Endothelial cell of umbilical vein (primary cell): ENCODE measurements at regions not wholly inside any gene's neighbourhood (a gene's known extent, or its start where the extent isn't known, plus 50 kb on each side); places are given as distances from the start of the nearest gene placed in this dataset.

Experiments used
- BruUV-seq: library from RNA; stranded (reverse); fragments of 400-500 nt; replicated peaks from 2 replicates; lab custom pipeline; 2021; lab: Mats Ljungman, UMichigan
- CTCF ChIA-PET: fragments of 300-600, 350-600 bp; sonication (Branson Sonifier 250); formaldehyde crosslinking; loops from one replicate; lab custom pipeline; 2021; ENCODE audit warnings: antibody characterized with exemption, inconsistent platforms; lab: Charles Lee
- POLR2A ChIA-PET: fragments of 300-600, 350-600 bp; sonication (Branson Sonifier 250); formaldehyde crosslinking; loops from one replicate; lab custom pipeline; 2021; ENCODE audit warnings: antibody characterized with exemption, inconsistent platforms; lab: Charles Lee
- DNase-seq: peaks from one replicate; pipeline ENCODE4 v3.0.0-alpha.2; 2011; ENCODE audit warnings: low read depth, low spot score
- FAIRE-seq: peaks from 2 replicates; lab custom pipeline; 2011; peaks lifted over from hg19 to GRCh38; lab: Jason Lieb, UNC
- H2AFZ ChIP-seq: 2 replicates; pipeline ENCODE4 v1.6.0; 2012; ENCODE audit warnings: low read depth, low read length, control low read depth, inconsistent platforms
- H3K27ac ChIP-seq: 2 replicates; pipeline ENCODE4 v1.5.1; 2011; ENCODE audit warnings: low read depth, mild to moderate bottlenecking, control low read depth, low read length, moderate library complexity; ENCODE audit not compliant: insufficient read depth
- H3K27me3 ChIP-seq, 2 experiments: 2 replicates each; pipeline versions ENCODE4 v1.6.0 to v1.6.1; 2011; ENCODE audit warnings: low read length in 2 of 2, mixed read lengths in 1 of 2; ENCODE audit not compliant: control insufficient read depth in 2 of 2, insufficient read depth in 2 of 2
- H3K36me3 ChIP-seq, 2 experiments: 2 replicates in 1 of 2; 3 replicates in 1 of 2; pipeline ENCODE4 v1.5.1; 2011; ENCODE audit warnings: low read length in 2 of 2, mild to moderate bottlenecking in 1 of 2, moderate library complexity in 1 of 2; ENCODE audit not compliant: control insufficient read depth in 2 of 2, insufficient read depth in 2 of 2; ENCODE audit errors: extremely low read depth in 1 of 2
- H3K4me1 ChIP-seq: 3 replicates; pipeline ENCODE4 v1.5.1; 2011; ENCODE audit warnings: mild to moderate bottlenecking, low read length; ENCODE audit not compliant: control insufficient read depth, insufficient read depth; ENCODE audit errors: extremely low read depth
- H3K4me2 ChIP-seq: 2 replicates; pipeline ENCODE4 v1.6.1; 2011; ENCODE audit warnings: low read length, control low read depth, mixed read lengths; ENCODE audit not compliant: insufficient read depth
- H3K4me3 ChIP-seq, 3 experiments: fragments of 200-600 bp in 1 of 3; sonication (generic), shearing (Covaris generic) in 1 of 3; replicated peaks in 1 of 3; 2 replicates each; pipeline ENCODE4 v1.5.1; 2011 to 2016; ENCODE audit warnings: control low read depth in 3 of 3, low read length in 3 of 3, mild to moderate bottlenecking in 2 of 3, inconsistent platforms in 1 of 3, low read depth in 1 of 3, moderate library complexity in 1 of 3; ENCODE audit not compliant: insufficient read depth in 1 of 3
- H3K79me2 ChIP-seq: 2 replicates; pipeline ENCODE4 v1.6.0; 2012; ENCODE audit warnings: low read length, inconsistent platforms; ENCODE audit not compliant: control insufficient read depth, insufficient read depth
- H3K9ac ChIP-seq: replicated peaks from 2 replicates; pipeline ENCODE3; 2011; ENCODE audit warnings: low read length, control low read depth; ENCODE audit not compliant: insufficient read depth; ENCODE audit errors: extremely low read depth
- H3K9me1 ChIP-seq: replicated peaks from 3 replicates; pipeline ENCODE4 v1.6.0; 2011; ENCODE audit warnings: mild to moderate bottlenecking, low read length; ENCODE audit not compliant: control insufficient read depth, insufficient read depth; ENCODE audit errors: extremely low read depth
- H3K9me3 ChIP-seq: replicated peaks from 2 replicates; pipeline ENCODE4 v1.5.1; 2012; ENCODE audit warnings: low read length, inconsistent platforms; ENCODE audit not compliant: control insufficient read depth, insufficient read depth
- H4K20me1 ChIP-seq: replicated peaks from 2 replicates; pipeline ENCODE3; 2011; ENCODE audit warnings: mild to moderate bottlenecking, low read length; ENCODE audit not compliant: control insufficient read depth, insufficient read depth; ENCODE audit errors: extremely low read depth
- EZH2 ChIP-seq: IDR thresholded peaks from 2 replicates; pipeline ENCODE4 v1.6.1; 2012; ENCODE audit warnings: borderline replicate concordance, low read depth, mild to moderate bottlenecking, moderate library complexity, low read length, inconsistent platforms; ENCODE audit not compliant: severe bottlenecking
- FOS ChIP-seq: IDR thresholded peaks from 2 replicates; pipeline ENCODE4 v1.6.1; 2011; ENCODE audit warnings: mild to moderate bottlenecking, low read length, moderate library complexity, borderline replicate concordance; ENCODE audit not compliant: insufficient read depth
- GATA2 ChIP-seq: IDR thresholded peaks from 2 replicates; pipeline ENCODE4 v1.7.0; 2011; ENCODE audit warnings: low read depth, mild to moderate bottlenecking, moderate library complexity, mixed read lengths, low read length; ENCODE audit not compliant: insufficient read length, insufficient read depth
- JUN ChIP-seq: IDR thresholded peaks from 2 replicates; pipeline ENCODE4 v1.6.1; 2011; ENCODE audit warnings: borderline replicate concordance, low read depth; ENCODE audit not compliant: insufficient read length, insufficient read depth
- MYC ChIP-seq: IDR thresholded peaks from one replicate; pipeline ENCODE4 v1.6.1; 2011; ENCODE audit warnings: mild to moderate bottlenecking, low read depth, low read length
- POLR2A ChIP-seq: IDR thresholded peaks from 2 replicates; pipeline ENCODE4 v1.6.1; 2012; ENCODE audit warnings: low read depth, mild to moderate bottlenecking, control low read depth, low read length
- POLR2AphosphoS5 ChIP-seq: IDR thresholded peaks from 2 replicates; pipeline ENCODE4 v1.6.1; 2012; ENCODE audit warnings: low read depth, mild to moderate bottlenecking, control low read depth, low read length, moderate library complexity; ENCODE audit not compliant: insufficient read depth
- dilution Hi-C: fragments of 300-500 bp; cut with MboI; formaldehyde crosslinking; loops from one replicate; pipeline ENCODE4 v1.15.0; 2019; ENCODE audit warnings: low sequenced_read_pairs; ENCODE audit not compliant: extremely low pct_ligation_motif_present
- intact Hi-C: fragments of 100-400 bp; cut with micrococcal nuclease; formaldehyde crosslinking; loops from one replicate; pipeline ENCODE4 v1.10.0; 2022
- TF ChIP-seq, protein P1 (sequence below), 2 donors: IDR thresholded peaks; 1 replicate in 1 of 2; 2 replicates in 1 of 2; pipeline ENCODE4 v1.5.1; 2011; ENCODE audit warnings: low read length in 2 of 2, mild to moderate bottlenecking in 2 of 2, moderate library complexity in 2 of 2, control low read depth in 1 of 2, inconsistent platforms in 1 of 2, low read depth in 1 of 2; ENCODE audit not compliant: insufficient read depth in 1 of 2; ENCODE audit errors: extremely low read depth in 1 of 2
- TF ChIP-seq, protein P2 (sequence below): IDR thresholded peaks from 2 replicates; pipeline ENCODE4 v1.6.1; 2011; ENCODE audit not compliant: insufficient read depth, insufficient read length

DNA sequence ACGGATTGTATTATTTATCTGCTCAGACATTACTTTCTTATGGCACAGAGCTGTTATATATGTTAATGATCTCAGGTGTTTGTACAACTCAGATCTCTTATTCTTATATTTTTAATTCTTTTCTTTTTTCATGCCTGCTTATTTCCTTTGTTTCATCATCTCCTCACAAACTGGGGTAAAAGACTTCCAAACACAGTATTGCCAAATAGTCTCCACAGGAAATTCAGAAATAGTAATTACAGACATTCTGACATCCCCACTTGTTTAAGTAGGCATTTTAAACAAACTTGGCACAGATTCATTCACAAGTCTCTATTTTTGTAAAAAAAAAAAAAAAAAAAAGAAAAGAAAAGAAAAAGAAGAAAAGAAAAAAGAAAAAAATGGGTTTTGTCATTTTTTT, 129.7 kb upstream of the USP38 start:
- Histone ChIP-seq H3K4me3 (no peak overlapping the region), H3K4me2 (no peak overlapping the region), H3K27me3 (no peaks in the 10 kb centered on the region), H3K9me3 (no peaks in the 10 kb centered on the region), H3K9me1 (no peaks in the 10 kb centered on the region), H3K79me2 (no peaks in the 10 kb centered on the region), H3K36me3 (no peaks in the 10 kb centered on the region), H4K20me1 (no peaks in the 10 kb centered on the region), H2AFZ (no peak overlapping the region), H3K4me1 (no peaks in the 10 kb centered on the region), H3K9ac (no peak overlapping the region), H3K27ac (no peak overlapping the region)
- TF ChIP-seq, protein P1, sequence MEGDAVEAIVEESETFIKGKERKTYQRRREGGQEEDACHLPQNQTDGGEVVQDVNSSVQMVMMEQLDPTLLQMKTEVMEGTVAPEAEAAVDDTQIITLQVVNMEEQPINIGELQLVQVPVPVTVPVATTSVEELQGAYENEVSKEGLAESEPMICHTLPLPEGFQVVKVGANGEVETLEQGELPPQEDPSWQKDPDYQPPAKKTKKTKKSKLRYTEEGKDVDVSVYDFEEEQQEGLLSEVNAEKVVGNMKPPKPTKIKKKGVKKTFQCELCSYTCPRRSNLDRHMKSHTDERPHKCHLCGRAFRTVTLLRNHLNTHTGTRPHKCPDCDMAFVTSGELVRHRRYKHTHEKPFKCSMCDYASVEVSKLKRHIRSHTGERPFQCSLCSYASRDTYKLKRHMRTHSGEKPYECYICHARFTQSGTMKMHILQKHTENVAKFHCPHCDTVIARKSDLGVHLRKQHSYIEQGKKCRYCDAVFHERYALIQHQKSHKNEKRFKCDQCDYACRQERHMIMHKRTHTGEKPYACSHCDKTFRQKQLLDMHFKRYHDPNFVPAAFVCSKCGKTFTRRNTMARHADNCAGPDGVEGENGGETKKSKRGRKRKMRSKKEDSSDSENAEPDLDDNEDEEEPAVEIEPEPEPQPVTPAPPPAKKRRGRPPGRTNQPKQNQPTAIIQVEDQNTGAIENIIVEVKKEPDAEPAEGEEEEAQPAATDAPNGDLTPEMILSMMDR (IDR thresholded peaks at IDR 0.05; ENCODE audit: extremely low read depth in 1 of 2, insufficient read depth in 1 of 2, low read depth in 1 of 2, low read length in 2 of 2): no peak
- TF ChIP-seq EZH2 (no peak), POLR2A (no peak), GATA2 (no peak), JUN (no peak), MYC (no peak), FOS (no peak), POLR2AphosphoS5 (no peak)
- TF ChIP-seq, protein P2, sequence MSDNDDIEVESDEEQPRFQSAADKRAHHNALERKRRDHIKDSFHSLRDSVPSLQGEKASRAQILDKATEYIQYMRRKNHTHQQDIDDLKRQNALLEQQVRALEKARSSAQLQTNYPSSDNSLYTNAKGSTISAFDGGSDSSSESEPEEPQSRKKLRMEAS: no peak
- DNase-seq (no peak), FAIRE-seq (no peak)
- no TSS peak for BruUV-seq
- dilution Hi-C loops: no loop called here
- CTCF ChIA-PET: interaction anchor here (1.1 kb wide), 1 partner anchor 9 kb away, joined by 5 read pairs; no protein-coding TSS in a partner anchor
- intact Hi-C loops: no loop called here
- POLR2A ChIA-PET: no interaction called here
